ENCODE measurements at regions not wholly inside any gene's neighbourhood (a gene's known extent, or its start where the extent isn't known, plus 50 kb on each side); places are given as distances from the start of the nearest gene placed in this dataset.
"Not testable (repeated sequence)": the region's sequence is repeated elsewhere in the genome, so short reads cannot be mapped to it uniquely, and the experiment has no call there.

- peaks cover 5% of the 10 kb centered on the region for H3K4me1 Mint-ChIP-seq
- H3K36me3 Mint-ChIP-seq (ENCODE audit: low read depth), result no peaks in the 10 kb centered on the region
- H3K9me3 Mint-ChIP-seq, result no peaks in the 10 kb centered on the region
- H3K27ac Mint-ChIP-seq, result no peak overlapping the region
- H3K27me3 Mint-ChIP-seq, result no peaks in the 10 kb centered on the region
- DNase-seq, result peak; percentile 15
- intact Hi-C loops (cut with micrococcal nuclease), result no loop called here
- no peak overlapping the region for H3K4me3 Mint-ChIP-seq
Observed at GRCh38 chr12:27873010-27873409, 93.0 kb upstream of the MANSC4 start.

GRCh38 chr12:27871946-27872345 lies 91.9 kb upstream of the MANSC4 start:
- H3K4me1 Mint-ChIP-seq, result peaks cover 5% of the 10 kb centered on the region
- H3K9me3 Mint-ChIP-seq, result no peaks in the 10 kb centered on the region
- no peak for DNase-seq
- H3K27me3 Mint-ChIP-seq, result no peaks in the 10 kb centered on the region
- no peak overlapping the region for H3K4me3 Mint-ChIP-seq
- H3K36me3 Mint-ChIP-seq (ENCODE audit: low read depth), result no peaks in the 10 kb centered on the region
- intact Hi-C loops (cut with micrococcal nuclease), result no loop called here
- H3K27ac Mint-ChIP-seq, result no peak overlapping the region

DNA sequence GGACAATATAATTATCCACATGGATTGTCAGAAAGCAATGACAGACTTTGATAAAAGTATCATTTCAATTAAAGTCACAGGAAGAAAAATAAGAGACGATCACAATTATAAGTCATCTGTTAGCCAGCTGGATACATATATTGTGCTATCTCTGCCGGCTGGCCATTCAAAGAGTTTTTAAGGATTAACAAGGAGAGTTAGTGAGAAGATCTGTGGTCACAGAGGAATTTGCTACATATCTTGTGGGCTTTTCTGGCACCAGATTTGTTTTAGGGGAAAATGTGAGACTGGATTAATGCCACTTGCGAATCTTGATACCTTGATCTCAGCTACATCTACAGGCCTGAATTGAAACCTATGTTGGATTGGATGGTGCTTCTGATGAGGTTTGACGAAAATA lies 90.9 kb upstream of the MANSC4 start:
- DNase-seq, result no peak
- Mint-ChIP-seq H3K27ac (no peak overlapping the region), H3K27me3 (no peaks in the 10 kb centered on the region), H3K4me1 (peaks cover 5% of the 10 kb centered on the region), H3K36me3 (ENCODE audit: low read depth) (no peaks in the 10 kb centered on the region), H3K9me3 (no peaks in the 10 kb centered on the region), H3K4me3 (no peak overlapping the region)
- intact Hi-C loops (cut with micrococcal nuclease), result no loop called here

GRCh38 chr12:27869567-27869966 lies 89.5 kb upstream of the MANSC4 start:
- peaks cover 4% of the 10 kb centered on the region for H3K9me3 Mint-ChIP-seq
- H3K36me3 Mint-ChIP-seq (ENCODE audit: low read depth), result no peaks in the 10 kb centered on the region
- intact Hi-C loops (cut with micrococcal nuclease), result no loop called here
- H3K4me3 Mint-ChIP-seq, result no peak overlapping the region
- DNase-seq, result no peak
- peaks cover 5% of the 10 kb centered on the region for H3K4me1 Mint-ChIP-seq
- no peak overlapping the region for H3K27ac Mint-ChIP-seq
- H3K27me3 Mint-ChIP-seq, result no peaks in the 10 kb centered on the region

GRCh38 chr12:27868139-27868538 lies 88.1 kb upstream of the MANSC4 start:
- Mint-ChIP-seq H3K4me1 (peaks cover 5% of the 10 kb centered on the region), H3K4me3 (no peak overlapping the region), H3K36me3 (ENCODE audit: low read depth) (no peaks in the 10 kb centered on the region), H3K27me3 (no peaks in the 10 kb centered on the region), H3K27ac (no peak overlapping the region), H3K9me3 (peaks cover 4% of the 10 kb centered on the region)
- intact Hi-C loops (cut with micrococcal nuclease), result no loop called here
- no peak for DNase-seq

DNA sequence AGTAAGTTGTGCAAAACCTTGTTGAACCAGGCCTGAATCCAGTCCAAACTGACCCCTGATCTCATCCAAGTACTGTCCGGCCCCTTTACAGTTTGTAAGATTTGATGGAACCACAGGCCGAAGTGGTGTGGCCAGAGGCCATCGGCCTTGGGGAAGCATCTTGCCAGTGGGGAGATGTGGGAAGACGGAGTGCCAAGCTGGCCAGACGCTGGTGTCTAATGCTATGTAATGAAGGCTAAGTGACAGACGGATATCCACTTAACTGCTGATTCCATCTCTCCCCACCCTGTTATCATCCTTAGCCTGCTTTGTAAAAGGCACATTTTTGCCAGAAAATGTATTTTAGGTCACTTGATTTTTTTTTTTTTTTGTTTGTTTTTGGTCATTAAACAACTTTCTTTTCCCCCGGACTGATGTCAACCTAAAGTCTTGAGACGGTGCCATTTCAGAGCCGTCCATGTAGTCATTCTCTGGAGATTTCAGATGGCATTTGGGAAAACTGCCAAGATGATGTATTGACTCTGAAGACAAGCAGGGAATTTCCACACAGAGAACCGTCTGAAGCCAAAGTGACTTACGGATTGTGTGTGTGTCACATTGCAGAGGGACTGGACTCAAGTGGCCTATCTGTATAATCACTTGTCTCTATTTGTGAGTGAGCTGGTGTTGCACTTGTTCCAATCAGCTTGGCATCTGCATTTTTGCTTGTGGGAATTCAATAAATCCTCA lies 86.5 kb upstream of the MANSC4 start:
- H3K9me3 Mint-ChIP-seq, result peaks cover 4% of the 10 kb centered on the region

DNA sequence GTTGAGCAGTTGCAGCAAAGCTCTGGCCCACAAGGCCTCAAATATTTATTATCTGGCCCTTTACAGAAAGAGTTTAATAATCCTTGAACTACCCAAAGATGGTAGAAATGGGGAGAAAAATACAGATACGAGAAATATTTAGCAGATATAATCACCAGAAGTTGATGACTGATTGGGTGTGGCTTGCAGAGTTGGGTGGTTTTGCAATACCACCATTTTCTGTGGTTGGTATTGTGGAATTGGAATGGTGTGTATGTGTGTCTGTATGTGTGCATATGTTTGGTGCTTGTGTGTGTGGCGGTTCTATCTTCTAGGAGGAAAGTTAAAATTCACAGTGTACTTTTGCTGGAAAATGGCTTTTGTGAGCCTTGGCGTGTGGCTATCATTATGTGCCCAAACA lies 85.4 kb upstream of the MANSC4 start:
- H3K27ac Mint-ChIP-seq, result no peak overlapping the region
- intact Hi-C loops (cut with micrococcal nuclease), result no loop called here
- H3K36me3 Mint-ChIP-seq (ENCODE audit: low read depth), result no peaks in the 10 kb centered on the region
- no peak for DNase-seq
- no peaks in the 10 kb centered on the region for H3K27me3 Mint-ChIP-seq
- H3K9me3 Mint-ChIP-seq, result peaks cover 8% of the 10 kb centered on the region
- no peak overlapping the region for H3K4me3 Mint-ChIP-seq
- H3K4me1 Mint-ChIP-seq, result peaks cover 2% of the 10 kb centered on the region

More for the DNA sequence above, 86.5 kb upstream of the MANSC4 start:
- no peak overlapping the region for H3K27ac Mint-ChIP-seq
- no peak for DNase-seq
- intact Hi-C loops (cut with micrococcal nuclease), result no loop called here
- H3K27me3 Mint-ChIP-seq, result no peaks in the 10 kb centered on the region
- H3K36me3 Mint-ChIP-seq (ENCODE audit: low read depth), result no peaks in the 10 kb centered on the region
- no peak overlapping the region for H3K4me3 Mint-ChIP-seq
- H3K4me1 Mint-ChIP-seq, result peaks cover 7% of the 10 kb centered on the region

- Mint-ChIP-seq H3K27ac (no peak overlapping the region), H3K27me3 (no peaks in the 10 kb centered on the region), H3K4me3 (no peak overlapping the region), H3K4me1 (peaks cover 2% of the 10 kb centered on the region), H3K36me3 (ENCODE audit: low read depth) (no peaks in the 10 kb centered on the region), H3K9me3 (peaks cover 8% of the 10 kb centered on the region)
- DNase-seq, result no peak
- intact Hi-C loops (cut with micrococcal nuclease), result loop anchor here (1.0 kb wide), 1 partner anchor 42 kb away; no protein-coding TSS in a partner anchor
Observed at GRCh38 chr12:27864521-27864920, 84.5 kb upstream of the MANSC4 start.

- Mint-ChIP-seq H3K36me3 (ENCODE audit: low read depth) (no peaks in the 10 kb centered on the region), H3K27ac (no peak overlapping the region), H3K4me3 (no peak overlapping the region), H3K27me3 (no peaks in the 10 kb centered on the region), H3K4me1 (peaks cover 2% of the 10 kb centered on the region), H3K9me3 (peaks cover 12% of the 10 kb centered on the region)
- no peak for DNase-seq
- intact Hi-C loops (cut with micrococcal nuclease), result loop anchor here (1.0 kb wide), 1 partner anchor 42 kb away; no protein-coding TSS in a partner anchor
Observed at GRCh38 chr12:27863839-27864238, 83.8 kb upstream of the MANSC4 start.

GRCh38 chr12:27861428-27862167 lies 81.6 kb upstream of the MANSC4 start:
- no peak overlapping the region for H3K27ac Mint-ChIP-seq
- H3K4me3 Mint-ChIP-seq, result no peak overlapping the region
- no peaks in the 10 kb centered on the region for H3K36me3 Mint-ChIP-seq (ENCODE audit: low read depth)
- peaks cover 12% of the 10 kb centered on the region for H3K9me3 Mint-ChIP-seq
- DNase-seq, result no peak
- intact Hi-C loops (cut with micrococcal nuclease), result no loop called here
- peaks cover 5% of the 10 kb centered on the region for H3K27me3 Mint-ChIP-seq
- H3K4me1 Mint-ChIP-seq, result peaks cover 2% of the 10 kb centered on the region

DNA sequence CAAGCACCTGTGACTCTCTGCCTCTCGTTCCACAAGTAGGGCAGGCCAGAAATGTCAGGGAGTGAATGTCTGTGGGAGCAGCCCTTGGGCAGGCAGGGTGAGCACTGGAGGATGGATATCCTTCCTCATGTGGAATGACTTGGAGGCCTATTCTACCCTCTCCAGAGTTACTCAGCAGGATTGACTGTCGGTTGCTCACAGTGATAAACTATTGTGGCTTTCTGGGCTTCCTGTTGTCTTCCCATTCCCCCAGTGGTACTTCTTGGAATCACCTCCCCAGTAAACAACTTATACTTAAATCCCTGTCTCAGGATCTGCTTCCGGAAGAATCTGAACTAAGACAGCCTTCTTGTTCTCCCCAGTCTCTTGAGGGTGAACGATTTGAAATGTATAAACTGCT lies 79.6 kb upstream of the MANSC4 start:
- peaks cover 2% of the 10 kb centered on the region for H3K4me1 Mint-ChIP-seq
- H3K36me3 Mint-ChIP-seq (ENCODE audit: low read depth), result no peaks in the 10 kb centered on the region
- peaks cover 5% of the 10 kb centered on the region for H3K27me3 Mint-ChIP-seq
- intact Hi-C loops (cut with micrococcal nuclease), result no loop called here
- H3K4me3 Mint-ChIP-seq, result no peak overlapping the region
- no peak for DNase-seq
- H3K9me3 Mint-ChIP-seq, result peaks cover 9% of the 10 kb centered on the region
- no peak overlapping the region for H3K27ac Mint-ChIP-seq

DNA sequence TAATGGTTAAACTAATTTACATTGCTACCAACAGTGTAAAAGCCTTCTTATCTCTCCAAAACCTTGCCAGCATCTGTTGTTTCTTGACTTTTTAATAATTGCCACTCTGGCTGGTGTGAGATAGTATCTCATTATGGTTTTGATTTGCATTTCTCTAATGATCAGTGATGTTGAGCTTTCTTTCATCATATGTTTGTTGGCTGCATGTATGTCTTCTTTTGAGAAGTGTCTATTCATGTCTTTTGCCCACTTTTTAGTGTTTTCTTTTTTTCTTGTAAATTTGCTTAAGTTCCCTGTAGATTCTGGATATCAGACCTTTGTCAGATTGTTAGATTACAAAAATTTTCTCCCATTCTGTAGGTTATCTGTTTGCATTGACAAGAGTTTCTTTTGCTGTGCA lies 77.0 kb upstream of the MANSC4 start:
- DNase-seq; H3K27me3 Mint-ChIP-seq; H3K4me3 Mint-ChIP-seq; H3K4me1 Mint-ChIP-seq; H3K27ac Mint-ChIP-seq; intact Hi-C loops (cut with micrococcal nuclease); H3K9me3 Mint-ChIP-seq; H3K36me3 Mint-ChIP-seq (ENCODE audit: low read depth): not testable (repeated sequence)

- Mint-ChIP-seq H3K27me3 (peaks cover 10% of the 10 kb centered on the region), H3K9me3 (peaks cover 5% of the 10 kb centered on the region), H3K4me3 (no peak overlapping the region), H3K4me1 (no peaks in the 10 kb centered on the region), H3K36me3 (ENCODE audit: low read depth) (peaks cover 2% of the 10 kb centered on the region), H3K27ac (no peak overlapping the region)
- no peak for DNase-seq
- intact Hi-C loops (cut with micrococcal nuclease), result no loop called here
Observed at GRCh38 chr12:27852742-27853141, 72.7 kb upstream of the MANSC4 start.
